ENCODE measurements at regions not wholly inside any gene's neighbourhood (a gene's known extent, or its start where the extent isn't known, plus 50 kb on each side); places are given as distances from the start of the nearest gene placed in this dataset.

- H3K9me3 Mint-ChIP-seq (ENCODE audit: unreplicated experiment) = no peaks in the 10 kb centered on the region
- no peaks in the 10 kb centered on the region for H3K27me3 Mint-ChIP-seq (ENCODE audit: unreplicated experiment)
- no peaks in the 10 kb centered on the region for H3K36me3 Mint-ChIP-seq (ENCODE audit: unreplicated experiment)
- H3K4me3 Mint-ChIP-seq (ENCODE audit: unreplicated experiment) = no peak overlapping the region
- H3K4me1 Mint-ChIP-seq (ENCODE audit: unreplicated experiment) = peaks cover 36% of the 10 kb centered on the region
- TF ChIP-seq CTCF (IDR thresholded peaks at IDR 0.05) = no peak
- no peak for DNase-seq (ENCODE audit: extremely low spot score, unreplicated experiment)
- H3K27ac Mint-ChIP-seq (ENCODE audit: unreplicated experiment) = no peak overlapping the region
These were observed 473.5 kb upstream of the SEMA3A start for GRCh38 chr7:84668116-84668515.

GRCh38 chr7:84666651-84667050, 472.1 kb upstream of the SEMA3A start:
- no peak overlapping the region for H3K27ac Mint-ChIP-seq (ENCODE audit: unreplicated experiment)
- DNase-seq (ENCODE audit: extremely low spot score, unreplicated experiment) = no peak
- no peak overlapping the region for H3K4me3 Mint-ChIP-seq (ENCODE audit: unreplicated experiment)
- H3K36me3 Mint-ChIP-seq (ENCODE audit: unreplicated experiment) = no peaks in the 10 kb centered on the region
- no peaks in the 10 kb centered on the region for H3K9me3 Mint-ChIP-seq (ENCODE audit: unreplicated experiment)
- TF ChIP-seq CTCF (IDR thresholded peaks at IDR 0.05) = no peak
- no peaks in the 10 kb centered on the region for H3K27me3 Mint-ChIP-seq (ENCODE audit: unreplicated experiment)
- H3K4me1 Mint-ChIP-seq (ENCODE audit: unreplicated experiment) = peaks cover 29% of the 10 kb centered on the region

- Mint-ChIP-seq H3K9me3 (ENCODE audit: unreplicated experiment) (no peaks in the 10 kb centered on the region), H3K4me3 (ENCODE audit: unreplicated experiment) (no peak overlapping the region), H3K27me3 (ENCODE audit: unreplicated experiment) (no peaks in the 10 kb centered on the region), H3K4me1 (ENCODE audit: unreplicated experiment) (peaks cover 21% of the 10 kb centered on the region), H3K27ac (ENCODE audit: unreplicated experiment) (no peak overlapping the region), H3K36me3 (ENCODE audit: unreplicated experiment) (no peaks in the 10 kb centered on the region)
- no peak for TF ChIP-seq CTCF (IDR thresholded peaks at IDR 0.05)
- DNase-seq (ENCODE audit: extremely low spot score, unreplicated experiment) = no peak
These were observed 470.8 kb upstream of the SEMA3A start for GRCh38 chr7:84665339-84665738.

GRCh38 chr7:84664626-84665025, 470.0 kb upstream of the SEMA3A start:
- Mint-ChIP-seq H3K4me3 (ENCODE audit: unreplicated experiment) (no peak overlapping the region), H3K36me3 (ENCODE audit: unreplicated experiment) (no peaks in the 10 kb centered on the region), H3K9me3 (ENCODE audit: unreplicated experiment) (no peaks in the 10 kb centered on the region), H3K4me1 (ENCODE audit: unreplicated experiment) (peaks cover 21% of the 10 kb centered on the region), H3K27ac (ENCODE audit: unreplicated experiment) (no peak overlapping the region), H3K27me3 (ENCODE audit: unreplicated experiment) (no peaks in the 10 kb centered on the region)
- TF ChIP-seq CTCF (IDR thresholded peaks at IDR 0.05) = no peak
- no peak for DNase-seq (ENCODE audit: extremely low spot score, unreplicated experiment)

GRCh38 chr7:84663224-84663623, 468.6 kb upstream of the SEMA3A start:
- Mint-ChIP-seq H3K36me3 (ENCODE audit: unreplicated experiment) (no peaks in the 10 kb centered on the region), H3K27me3 (ENCODE audit: unreplicated experiment) (no peaks in the 10 kb centered on the region), H3K27ac (ENCODE audit: unreplicated experiment) (peak overlapping the region; percentile 33), H3K9me3 (ENCODE audit: unreplicated experiment) (no peaks in the 10 kb centered on the region), H3K4me3 (ENCODE audit: unreplicated experiment) (no peak overlapping the region), H3K4me1 (ENCODE audit: unreplicated experiment) (peaks cover 21% of the 10 kb centered on the region)
- no peak for DNase-seq (ENCODE audit: extremely low spot score, unreplicated experiment)
- TF ChIP-seq CTCF (IDR thresholded peaks at IDR 0.05) = no peak

Measured in osteocyte (in vitro differentiated cells).